GM21526 (cell line): ENCODE measurements at regions not wholly inside any gene's neighbourhood (a gene's known extent, or its start where the extent isn't known, plus 50 kb on each side); places are given as distances from the start of the nearest gene placed in this dataset.

ENCODE experiments used
- ATAC-seq: cut with Tn5 transposase; IDR thresholded peaks from one replicate; pipeline ENCODE4 v1.9.1; 2021; ENCODE audit warnings: moderate library complexity; ENCODE audit not compliant: unreplicated experiment, low FRiP score

DNA sequence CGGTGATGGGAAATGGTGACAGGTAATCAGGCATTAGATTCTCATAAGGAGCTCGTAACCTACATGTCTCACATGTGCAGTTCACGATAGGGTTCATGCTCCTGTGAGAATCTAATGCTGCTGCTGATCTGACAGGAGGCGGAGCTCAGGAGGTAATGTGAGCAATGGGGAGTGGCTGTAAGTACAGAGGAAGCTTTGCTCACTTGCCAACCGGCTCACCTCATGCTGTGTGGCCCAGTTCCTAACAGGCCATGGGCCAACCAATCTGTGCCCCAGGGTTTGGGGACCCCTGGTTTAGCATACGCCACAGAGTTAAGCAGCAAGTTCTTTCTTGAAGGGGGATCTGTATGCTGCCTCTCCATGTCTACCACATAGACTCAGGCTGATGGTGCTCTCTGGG lies 133.1 kb downstream of the IQUB start:
- ATAC-seq: no peak

DNA sequence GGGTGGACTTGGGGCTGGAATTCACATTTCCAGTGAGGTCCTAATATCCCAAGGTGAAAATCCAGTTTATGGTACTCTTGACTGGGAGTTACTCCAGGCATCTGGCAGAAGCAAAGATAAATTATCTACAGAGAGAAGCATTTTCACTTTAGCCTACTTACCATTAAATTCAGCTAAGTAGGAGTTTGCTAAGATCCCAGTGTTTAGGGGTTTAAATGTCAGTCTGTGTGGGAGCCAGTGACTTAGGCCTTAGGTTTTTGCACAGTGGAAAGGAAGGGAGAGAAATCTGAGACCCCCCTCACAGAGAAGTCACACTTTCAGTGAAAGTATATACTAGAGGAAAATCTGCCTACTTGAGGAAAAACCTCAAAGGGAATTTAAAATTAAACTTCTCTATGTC lies 134.2 kb downstream of the IQUB start:
- ATAC-seq: no peak

DNA sequence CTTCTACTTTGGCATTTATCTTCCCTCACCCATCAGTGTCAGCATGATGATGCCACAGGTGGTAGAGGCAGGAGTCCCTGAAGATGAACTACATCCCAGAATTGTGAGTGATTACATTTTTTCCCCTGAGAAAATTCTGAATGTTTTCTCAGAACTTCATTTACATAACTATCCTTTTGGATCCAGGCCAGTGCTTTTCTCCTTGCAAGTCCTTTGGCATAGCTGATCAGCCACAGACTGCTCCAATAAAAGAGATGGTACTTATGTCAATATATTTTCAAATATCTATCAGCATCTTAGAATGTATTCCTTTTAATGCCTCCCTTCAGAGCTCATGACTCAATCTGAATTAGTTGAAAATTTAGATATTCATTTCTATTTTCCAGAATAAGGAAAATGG lies 135.5 kb downstream of the IQUB start:
- no peak for ATAC-seq

DNA sequence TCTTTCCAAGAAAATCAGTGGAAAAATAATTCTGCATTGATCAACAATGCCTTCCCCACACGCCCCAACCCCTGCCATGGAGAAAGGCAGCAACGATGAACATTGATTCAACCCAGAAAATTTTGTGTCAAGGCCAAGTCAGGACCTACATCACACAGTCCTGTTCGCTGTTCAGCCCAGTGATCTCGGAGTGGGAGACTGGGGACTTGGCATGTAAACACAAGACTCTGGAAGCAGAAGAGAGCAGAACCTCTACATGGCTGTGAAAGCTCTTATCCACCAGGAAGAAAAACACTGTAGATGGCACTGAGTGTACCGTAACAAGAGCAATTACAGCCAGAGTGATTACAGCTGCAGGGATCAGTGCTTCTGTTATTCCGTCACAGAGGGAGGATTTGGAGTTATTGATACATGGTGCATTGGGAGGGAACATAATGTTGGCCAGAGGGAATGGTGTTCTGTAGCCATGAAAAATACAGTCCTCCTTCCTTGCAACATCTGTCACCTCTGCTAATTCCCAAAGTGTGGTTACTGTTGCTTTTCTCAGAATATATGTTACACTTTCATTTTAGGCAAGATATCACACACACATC lies 136.6 kb downstream of the IQUB start:
- no peak for ATAC-seq

DNA sequence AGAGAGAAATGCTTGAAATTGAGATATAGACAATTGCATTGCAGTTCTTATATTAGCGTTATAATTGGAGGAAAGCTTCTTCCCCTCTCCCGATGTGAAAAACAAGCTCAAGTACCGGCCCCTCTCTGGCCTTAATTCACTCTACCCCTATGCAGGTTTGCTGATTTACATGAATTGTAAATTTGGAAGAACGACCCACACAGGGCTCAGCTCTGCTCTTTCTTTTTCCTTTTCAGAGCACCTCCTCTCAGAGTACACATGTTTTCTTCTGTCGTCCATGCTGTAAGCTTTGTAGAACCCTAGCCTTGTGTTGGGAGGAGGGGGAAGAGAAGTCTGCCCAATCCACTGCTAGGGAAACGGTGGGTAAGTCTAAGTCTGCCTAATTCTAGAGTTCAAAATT lies 140.8 kb downstream of the IQUB start:
- no peak for ATAC-seq

DNA sequence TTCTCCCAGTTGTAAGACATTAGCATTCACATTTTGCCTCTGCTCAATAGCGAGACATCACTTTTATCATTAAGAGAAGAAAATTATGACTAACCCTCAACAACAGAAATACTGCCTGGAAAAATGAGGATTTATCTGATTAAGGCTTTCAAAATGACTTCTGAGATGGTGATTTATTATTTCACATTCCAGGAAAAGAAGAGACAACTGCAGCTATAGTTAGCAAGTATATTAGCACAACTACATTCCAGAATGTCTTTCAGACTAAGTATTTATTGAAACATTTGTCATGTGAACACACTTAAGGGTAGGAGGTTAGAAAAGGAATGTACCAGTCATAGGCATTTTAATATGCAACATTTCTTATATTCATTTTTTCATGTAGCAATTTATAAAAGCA lies 162.0 kb downstream of the IQUB start:
- ATAC-seq: no peak

DNA sequence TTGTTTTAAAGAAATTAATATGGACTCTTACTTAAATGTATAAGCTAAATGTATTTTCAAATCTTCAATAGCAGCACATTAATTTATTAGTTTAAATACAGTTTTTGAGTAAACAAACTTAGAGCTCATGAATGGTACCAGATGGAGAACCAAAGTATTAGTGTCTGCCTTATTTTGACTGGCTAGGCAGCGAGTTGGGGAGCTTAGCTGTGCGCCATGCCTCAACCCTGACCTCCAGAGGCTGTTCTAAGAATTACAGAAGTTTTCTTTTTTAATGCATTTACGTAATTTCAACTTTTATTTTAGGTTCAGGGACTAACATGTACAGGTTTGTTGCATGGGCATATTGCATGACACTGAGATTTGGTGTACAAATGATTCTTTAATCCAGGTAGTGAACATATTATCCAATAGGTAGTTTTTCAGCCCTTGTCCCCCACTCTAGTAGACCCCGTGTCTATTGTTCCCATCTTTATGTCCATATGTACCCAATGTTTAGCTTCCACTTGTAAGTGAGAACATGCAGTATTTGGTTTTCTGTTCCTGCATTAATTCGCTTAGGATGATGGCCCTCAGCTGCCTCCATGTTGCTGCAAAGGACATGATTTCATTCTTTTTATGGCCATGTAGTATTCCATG lies 166.8 kb downstream of the IQUB start:
- peak; percentile 99 for ATAC-seq

DNA sequence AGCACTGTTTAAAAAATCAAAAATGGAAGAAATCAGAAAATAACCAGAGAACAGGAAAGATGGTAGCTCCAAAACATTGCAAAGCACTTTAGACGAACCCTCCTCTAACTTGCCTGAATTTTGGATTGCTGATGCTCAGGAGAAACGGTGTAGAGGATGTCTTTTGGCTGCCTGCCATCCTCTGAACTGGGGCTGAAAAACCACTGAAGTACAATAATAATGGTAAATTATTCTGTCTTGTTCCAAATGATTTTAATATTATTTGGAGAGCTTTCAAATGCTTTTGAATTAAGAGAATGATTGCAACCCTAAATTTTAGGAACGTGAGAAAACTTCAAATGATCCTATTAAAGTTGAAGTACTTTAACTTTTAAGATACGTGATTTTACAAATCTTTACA lies 167.3 kb upstream of the SLC13A1 start:
- ATAC-seq: no peak

DNA sequence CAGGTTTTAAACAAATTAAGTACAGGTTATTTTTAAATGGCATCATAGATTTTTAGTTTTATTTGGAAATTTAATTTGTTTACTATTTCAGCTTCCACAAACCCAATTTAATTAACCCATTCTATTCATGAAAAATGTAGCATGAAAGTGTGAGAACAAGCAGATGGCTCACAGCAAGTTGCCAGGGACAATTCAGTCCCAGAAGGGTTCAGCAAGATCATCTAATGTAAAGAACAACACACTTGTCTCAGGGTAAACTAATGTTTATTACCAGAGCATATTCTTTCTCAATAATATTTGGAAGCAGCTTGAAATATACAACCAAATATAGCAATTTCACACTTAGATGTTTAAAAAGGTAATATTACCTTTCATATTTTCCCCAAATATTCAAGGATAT lies 166.9 kb upstream of the SLC13A1 start:
- no peak for ATAC-seq

DNA sequence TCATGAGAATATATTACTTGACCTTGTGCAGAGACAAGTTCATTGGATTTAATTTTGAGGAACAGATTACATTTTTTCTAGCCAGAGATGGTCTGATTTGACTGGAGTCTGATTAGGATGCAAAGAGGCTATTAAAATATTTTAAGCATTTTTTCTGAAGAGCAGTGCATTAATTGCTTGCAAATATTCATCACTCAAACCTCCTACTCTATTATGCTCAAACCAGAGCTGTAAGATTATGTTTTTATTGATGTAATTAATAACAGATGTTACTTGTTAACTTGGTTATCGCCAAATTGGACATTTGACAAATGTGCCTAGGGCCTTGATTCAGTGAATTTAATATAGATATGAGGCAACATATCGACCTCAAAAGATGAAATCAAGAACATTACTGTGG lies 160.9 kb upstream of the SLC13A1 start:
- ATAC-seq: no peak

DNA sequence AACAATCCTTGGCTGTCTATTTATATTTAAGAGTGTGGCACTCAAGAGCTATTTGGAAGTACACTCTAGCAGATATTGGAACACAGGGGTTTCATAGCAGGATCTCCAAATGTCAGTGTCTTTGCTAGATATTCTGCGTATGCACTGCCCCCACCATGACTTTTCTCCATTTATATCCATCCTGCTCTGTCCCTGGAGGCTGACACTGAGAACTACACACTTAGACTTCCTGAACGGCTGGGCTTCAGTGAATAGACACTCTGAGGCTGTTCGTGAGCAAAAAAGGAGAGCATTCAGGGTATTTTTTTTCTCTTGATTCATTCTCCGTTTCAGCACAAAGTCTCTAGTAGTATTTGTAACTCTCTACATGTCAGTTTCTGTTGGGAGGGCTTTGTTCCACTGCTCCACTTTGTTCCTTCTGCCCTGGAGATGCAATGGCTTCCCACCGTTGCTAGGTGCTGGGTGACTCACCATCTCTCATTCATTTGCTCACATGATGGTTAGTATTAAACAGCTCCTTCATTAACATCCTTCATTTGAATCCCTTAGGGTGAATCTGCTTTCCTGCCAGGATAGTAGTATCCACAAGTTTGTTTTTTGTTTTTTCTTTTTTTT lies 155.9 kb upstream of the SLC13A1 start:
- ATAC-seq: no peak

DNA sequence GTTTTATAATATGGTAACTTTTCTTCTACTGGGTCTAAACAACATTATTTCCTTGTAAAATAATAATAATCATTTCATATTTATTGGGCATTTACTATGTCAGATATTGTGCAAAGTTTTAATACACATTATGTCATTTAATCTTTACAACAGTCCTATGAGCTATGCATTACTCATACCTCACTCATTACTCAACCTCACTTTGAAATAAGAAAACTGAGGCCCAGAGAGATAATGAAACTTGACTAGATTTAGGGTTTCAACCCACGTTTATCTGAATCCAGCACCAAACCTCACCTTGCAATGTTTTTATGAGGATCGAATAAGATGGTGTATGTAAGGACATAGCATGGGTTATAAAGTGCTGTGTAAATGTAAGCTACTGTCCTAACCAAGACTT lies 153.2 kb upstream of the SLC13A1 start:
- ATAC-seq: no peak

DNA sequence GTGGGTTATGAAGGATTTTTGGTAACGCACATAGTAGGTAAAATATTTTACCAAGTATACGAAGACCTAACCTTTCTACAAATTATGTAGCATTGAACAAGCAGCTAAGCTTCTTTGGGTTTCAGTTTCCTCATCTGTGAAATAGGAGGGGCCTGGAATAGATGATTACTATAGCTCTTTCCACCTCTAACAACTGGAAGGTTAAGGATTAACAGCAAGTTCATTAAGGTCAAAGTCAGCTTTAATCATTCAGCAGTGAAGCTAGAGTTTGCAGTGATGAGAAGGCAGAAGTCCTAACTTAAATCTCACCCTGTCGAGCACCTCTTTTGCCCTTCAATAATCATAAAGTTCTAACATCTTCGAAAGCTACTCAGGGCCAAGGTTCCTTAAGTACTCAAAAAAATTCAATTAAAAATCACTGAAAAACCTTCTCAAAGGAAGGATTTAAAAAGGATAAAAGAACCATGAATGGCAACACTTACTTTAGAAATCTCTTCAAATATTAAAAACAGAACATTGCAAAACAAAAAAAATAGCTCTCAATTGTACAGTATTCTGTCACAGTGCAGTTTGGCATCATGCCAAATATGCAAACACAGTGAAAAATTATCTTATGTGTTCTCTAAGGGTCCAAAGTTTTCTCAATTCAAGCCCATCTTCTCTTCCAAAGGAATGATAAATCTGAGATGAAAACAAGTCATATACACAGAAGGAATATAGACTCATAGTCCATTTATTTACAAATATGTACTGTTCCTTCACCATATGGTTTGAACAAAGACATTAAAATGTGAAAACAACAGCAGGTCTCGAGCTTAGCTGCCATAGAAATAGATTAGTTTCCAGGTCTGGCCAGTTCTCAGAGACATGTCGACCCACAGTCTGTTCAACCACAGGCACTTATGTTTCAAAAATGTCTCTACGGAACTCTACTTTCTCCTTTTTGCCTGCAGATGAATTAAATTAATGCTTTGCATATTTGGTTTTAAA lies 152.0 kb upstream of the SLC13A1 start:
- ATAC-seq: no peak

DNA sequence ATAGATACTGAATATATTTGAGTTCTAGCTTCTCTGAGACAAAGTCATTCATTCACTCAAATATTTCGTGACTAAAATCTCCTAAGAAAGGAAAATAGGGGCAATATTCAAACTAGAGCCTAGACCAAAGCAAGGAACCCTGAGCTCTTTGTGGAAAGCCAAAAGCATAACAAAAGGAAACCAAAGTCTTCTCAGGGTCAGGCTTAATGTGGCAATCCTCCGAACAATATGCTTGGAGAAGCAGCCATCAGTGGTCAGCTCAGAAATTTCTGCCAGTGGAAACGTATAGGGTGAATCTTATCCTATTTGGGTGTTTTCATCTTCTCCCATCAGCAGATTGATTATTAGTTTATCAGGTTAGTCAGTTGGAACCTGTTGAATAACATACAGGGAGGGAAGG lies 151.3 kb upstream of the SLC13A1 start:
- ATAC-seq: no peak

DNA sequence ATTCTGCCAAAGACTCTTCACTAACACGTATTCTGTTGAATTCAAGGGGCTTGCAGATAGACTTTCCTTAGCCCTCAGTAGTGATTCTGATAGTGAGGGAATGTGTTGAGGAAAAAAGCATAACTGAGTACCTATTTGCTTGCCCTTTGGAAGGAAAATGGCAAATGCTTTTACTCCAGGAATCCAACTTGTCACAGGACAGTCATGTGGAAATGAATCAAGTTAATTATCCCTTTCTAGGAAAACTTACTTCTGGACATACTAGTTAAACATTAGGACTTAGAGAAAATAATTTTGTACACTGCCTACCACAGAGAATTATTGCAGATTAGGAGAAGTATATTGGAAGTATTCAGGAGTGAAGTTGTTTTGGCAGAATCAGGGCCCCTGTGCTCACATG lies 148.9 kb upstream of the SLC13A1 start:
- ATAC-seq: no peak

DNA sequence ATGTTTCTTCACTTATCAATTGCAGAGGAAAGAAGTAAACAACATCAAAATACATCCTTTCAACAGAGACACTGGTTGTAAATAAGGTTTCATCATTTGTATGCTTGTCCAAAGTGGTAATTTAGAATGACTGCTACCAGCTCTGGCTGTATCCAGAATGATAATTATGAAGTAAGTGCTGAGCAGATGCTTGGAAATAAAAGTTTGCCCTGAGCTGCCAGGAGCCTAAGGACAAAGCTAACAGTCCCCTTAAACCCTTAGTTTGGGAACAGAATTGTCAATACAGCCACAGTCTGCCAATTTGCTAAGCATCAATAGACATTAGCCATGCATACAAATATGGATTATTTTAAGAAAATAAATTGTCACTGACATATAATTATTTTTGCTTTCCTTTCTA lies 147.0 kb upstream of the SLC13A1 start:
- ATAC-seq: no peak

DNA sequence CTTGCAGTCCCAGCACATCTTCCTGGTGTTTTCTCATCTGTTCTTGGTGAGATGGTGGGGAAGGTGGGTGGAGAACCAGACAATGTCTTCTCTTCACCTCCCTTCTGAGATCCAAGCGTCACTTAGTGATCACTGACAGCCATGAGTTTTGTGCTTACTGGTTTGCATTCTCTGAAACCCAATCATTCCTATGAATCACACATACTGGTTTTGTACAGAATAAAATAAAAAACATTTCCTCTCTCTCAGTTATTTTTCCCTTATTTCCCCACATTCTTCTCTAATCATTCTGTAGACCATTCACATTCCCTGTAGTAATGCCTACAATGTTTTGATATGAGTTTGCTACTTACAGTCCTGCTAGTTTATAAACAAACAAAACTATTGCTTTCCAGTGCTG lies 143.8 kb upstream of the SLC13A1 start:
- no peak for ATAC-seq

DNA sequence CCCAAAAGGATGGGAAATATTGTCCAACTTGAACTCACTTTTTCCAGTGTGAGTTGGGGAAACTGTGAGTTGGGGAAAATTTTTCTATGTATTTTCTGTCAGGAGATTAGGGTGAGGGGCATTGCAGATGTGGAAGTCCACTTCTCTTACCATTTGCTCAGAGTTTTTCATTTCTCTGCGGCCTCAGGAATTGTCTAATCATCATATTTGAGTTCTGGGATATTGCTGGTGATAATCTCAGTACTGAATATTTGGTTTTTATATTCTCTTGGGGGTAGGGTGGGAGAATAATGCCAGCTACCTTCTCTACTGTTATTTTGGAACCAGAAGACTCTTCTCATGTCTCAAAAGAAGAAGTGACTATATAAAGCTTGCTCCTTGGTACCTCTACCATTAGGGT lies 141.3 kb upstream of the SLC13A1 start:
- no peak for ATAC-seq

DNA sequence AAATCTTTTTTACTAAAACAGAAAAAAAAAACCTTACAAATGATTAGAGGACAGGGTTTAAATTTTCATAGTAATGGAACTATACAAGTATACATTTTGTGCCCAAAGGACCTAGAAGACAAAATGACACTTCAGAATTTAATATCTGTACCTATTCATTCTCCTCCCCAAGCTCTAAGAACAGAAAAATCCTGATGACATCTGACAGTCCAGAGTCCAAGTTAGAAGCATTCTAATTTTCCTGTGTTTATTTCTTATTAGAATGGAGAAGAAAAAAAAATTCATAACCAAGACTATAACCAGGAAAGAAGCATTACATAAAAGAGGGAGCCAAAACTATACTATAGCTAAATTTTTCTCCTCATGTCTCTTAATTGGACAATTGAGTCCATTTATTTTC lies 138.9 kb upstream of the SLC13A1 start:
- ATAC-seq: no peak

DNA sequence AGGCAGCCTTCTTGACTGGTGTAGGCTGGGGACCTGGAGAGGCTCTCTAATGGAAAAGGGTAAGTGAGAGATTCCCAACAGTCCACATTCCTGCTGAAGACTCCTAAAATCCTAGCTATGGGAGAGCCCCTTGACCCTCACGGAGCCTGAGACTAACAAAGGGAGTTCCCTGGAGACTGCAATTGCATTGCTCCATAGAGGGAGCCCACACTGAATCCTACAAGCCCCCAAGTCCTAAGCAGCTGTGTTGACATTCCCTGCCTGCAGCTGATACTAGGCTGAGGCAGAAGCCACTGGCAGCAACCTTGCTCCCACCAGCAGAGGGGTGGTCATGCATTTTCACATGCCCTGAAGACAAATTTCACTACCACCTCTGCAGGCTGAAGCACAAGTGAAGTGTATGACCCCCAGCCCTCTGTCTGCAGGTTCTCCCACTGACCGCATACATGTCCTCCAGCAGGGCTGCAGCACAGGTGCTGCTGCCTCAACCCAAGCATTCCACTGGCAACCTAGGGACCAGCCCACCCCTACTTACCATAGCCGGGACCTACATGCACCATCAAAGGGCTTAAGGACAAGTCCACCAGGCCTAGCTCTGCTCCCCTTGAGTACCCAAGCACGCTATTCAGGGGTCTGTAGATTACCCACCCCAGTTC lies 130.3 kb upstream of the SLC13A1 start:
- ATAC-seq: no peak

DNA sequence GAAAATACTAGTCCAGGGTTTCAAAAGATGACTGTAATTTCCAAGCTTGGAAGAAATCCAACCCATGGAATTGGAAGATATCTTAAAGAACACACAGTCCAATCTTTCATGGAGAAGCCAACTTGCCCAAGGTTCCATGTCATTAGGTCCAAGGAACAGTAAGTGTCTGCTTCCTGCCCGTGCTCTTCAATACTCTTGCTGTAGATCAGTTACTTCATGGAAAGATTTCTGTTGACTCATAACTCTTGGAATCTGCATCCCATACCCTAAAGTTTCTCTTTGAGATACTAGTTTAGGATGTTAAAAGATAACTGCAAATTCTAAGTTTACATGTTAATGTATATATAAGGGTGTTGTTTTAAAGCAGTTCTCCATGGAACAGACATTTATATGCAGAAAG lies 127.9 kb upstream of the SLC13A1 start:
- no peak for ATAC-seq
